GM23338 (cell line): ENCODE measurements at regions not wholly inside any gene's neighbourhood (a gene's known extent, or its start where the extent isn't known, plus 50 kb on each side); places are given as distances from the start of the nearest gene placed in this dataset.

Experiments used
- ATAC-seq: fragments of 200-7000 bp; cut with Tn5 transposase; 3 replicates; pipeline ENCODE4 v1.9.1; 2020
- DNase-seq: peaks from one replicate; pipeline ENCODE4 v3.0.0-alpha.2; 2015; ENCODE audit warnings: low spot score
- H2AFZ ChIP-seq: fragments of 200-600 bp; sonication (generic); 2 replicates; pipeline ENCODE4 v1.8.0; 2016; ENCODE audit warnings: antibody characterized with exemption, mild to moderate bottlenecking, moderate library complexity
- H3F3A ChIP-seq: fragments of 200-600 bp; sonication (generic); replicated peaks from 2 replicates; pipeline ENCODE4 v1.8.0; 2017; ENCODE audit warnings: antibody characterized with exemption, mixed run types, low read depth
- H3K27ac ChIP-seq: fragments of 200-600 bp; sonication (generic); 2 replicates; pipeline ENCODE4 v1.6.1; 2016; ENCODE audit warnings: low read depth
- H3K27me3 ChIP-seq: fragments of 200-600 bp; sonication (generic); 2 replicates; pipeline ENCODE4 v1.8.0; 2016; ENCODE audit warnings: mild to moderate bottlenecking, mixed run types, moderate library complexity; ENCODE audit not compliant: insufficient read depth
- H3K36me3 ChIP-seq: fragments of 200-600 bp; sonication (generic); 2 replicates; pipeline ENCODE4 v1.8.0; 2016; ENCODE audit warnings: mild to moderate bottlenecking; ENCODE audit not compliant: insufficient read depth
- H3K4me1 ChIP-seq: fragments of 200-600 bp; sonication (generic); 2 replicates; pipeline ENCODE4 v1.8.0; 2016; ENCODE audit warnings: mild to moderate bottlenecking, moderate library complexity; ENCODE audit not compliant: insufficient read depth
- H3K4me2 ChIP-seq: fragments of 200-600 bp; sonication (generic); 2 replicates; pipeline ENCODE4 v1.7.1; 2017; ENCODE audit warnings: mixed run types
- H3K4me3 ChIP-seq: fragments of 200-600 bp; sonication (generic); 2 replicates; pipeline ENCODE4 v1.6.1; 2016; ENCODE audit warnings: mixed run types
- H3K79me2 ChIP-seq: fragments of 200-600 bp; sonication (generic); replicated peaks from 2 replicates; pipeline ENCODE4 v1.8.0; 2017; ENCODE audit warnings: mild to moderate bottlenecking; ENCODE audit not compliant: insufficient read depth
- H3K9me2 ChIP-seq: fragments of 200-600 bp; sonication (generic); 2 replicates; pipeline ENCODE4 v1.8.0; 2017; ENCODE audit not compliant: insufficient read depth
- H4K20me1 ChIP-seq: fragments of 200-600 bp; sonication (generic); replicated peaks from 2 replicates; pipeline ENCODE4 v1.8.0; 2017; ENCODE audit warnings: mild to moderate bottlenecking; ENCODE audit not compliant: insufficient read depth
- H3K27ac Mint-ChIP-seq: 2 replicates; pipeline ENCODE4 v1.8.0; 2020; ENCODE audit warnings: inconsistent platforms, mild to moderate bottlenecking, moderate library complexity, mixed read lengths
- H3K27me3 Mint-ChIP-seq: 3 replicates; pipeline ENCODE4 v1.8.0; 2022; ENCODE audit warnings: low read depth, mild to moderate bottlenecking, moderate library complexity, mixed read lengths, inconsistent platforms; ENCODE audit not compliant: insufficient read depth, poor library complexity
- H3K36me3 Mint-ChIP-seq: 3 replicates; pipeline ENCODE4 v1.8.0; 2021; ENCODE audit warnings: low read depth, mild to moderate bottlenecking, inconsistent platforms, moderate library complexity, mixed read lengths
- H3K4me1 Mint-ChIP-seq: 3 replicates; pipeline ENCODE4 v1.8.0; 2020; ENCODE audit warnings: mild to moderate bottlenecking, inconsistent platforms, mixed read lengths
- H3K4me3 Mint-ChIP-seq: 3 replicates; pipeline ENCODE4 v1.8.0; 2021; ENCODE audit warnings: moderate library complexity, mild to moderate bottlenecking, inconsistent platforms, mixed read lengths
- H3K9me3 Mint-ChIP-seq: 3 replicates; pipeline ENCODE4 v1.8.0; 2020; ENCODE audit warnings: moderate library complexity, mild to moderate bottlenecking, inconsistent platforms, mixed read lengths
- CREB1 ChIP-seq: fragments of 250-450 bp; sonication (Bioruptor Pico); IDR thresholded peaks from 2 replicates; pipeline ENCODE4 v1.5.0; 2020; ENCODE audit warnings: low read depth, mild to moderate bottlenecking, moderate library complexity
- EZH2 ChIP-seq: fragments of 200-600 bp; sonication (generic); IDR thresholded peaks from one replicate; pipeline ENCODE4 v1.8.0; 2017; ENCODE audit warnings: antibody characterized with exemption, mild to moderate bottlenecking, low read depth; ENCODE audit not compliant: unreplicated experiment
- EZH2phosphoT487 ChIP-seq: fragments of 200-600 bp; sonication (generic); IDR thresholded peaks from one replicate; pipeline ENCODE4 v1.8.1; 2018; ENCODE audit warnings: antibody characterized with exemption; ENCODE audit not compliant: unreplicated experiment
- JUNB ChIP-seq: IDR thresholded peaks from one replicate; pipeline ENCODE4 v1.6.1; 2016; ENCODE audit warnings: antibody characterized with exemption; ENCODE audit not compliant: unreplicated experiment
- NANOG ChIP-seq: IDR thresholded peaks from 2 replicates; pipeline ENCODE4 v1.6.1; 2016; ENCODE audit warnings: antibody characterized with exemption, borderline replicate concordance
- POLR2AphosphoS5 ChIP-seq: IDR thresholded peaks from 2 replicates; pipeline ENCODE4 v1.6.1; 2016; ENCODE audit warnings: antibody characterized with exemption, low read depth
- ZNF114 ChIP-seq: fragments of 250-450 bp; sonication (Bioruptor Pico); IDR thresholded peaks from 2 replicates; pipeline ENCODE4 v1.5.0; 2020; ENCODE audit warnings: mild to moderate bottlenecking, moderate library complexity
- ZNF331 ChIP-seq: fragments of 250-450 bp; sonication (Bioruptor Pico); IDR thresholded peaks from 2 replicates; pipeline ENCODE4 v1.5.0; 2020; ENCODE audit warnings: low read depth, mild to moderate bottlenecking, moderate library complexity
- TF ChIP-seq, protein P1 (sequence below): fragments of 250-450 bp; sonication (Bioruptor Pico); IDR thresholded peaks from 2 replicates; pipeline ENCODE4 v1.5.0; 2020; ENCODE audit warnings: mild to moderate bottlenecking, moderate library complexity
- TF ChIP-seq, protein P2 (sequence below): IDR thresholded peaks from 2 replicates; pipeline ENCODE4 v1.6.1; 2016; ENCODE audit warnings: antibody characterized with exemption
- TF ChIP-seq, protein P3 (sequence below): IDR thresholded peaks from one replicate; pipeline ENCODE4 v1.6.1; 2018; ENCODE audit warnings: antibody characterized with exemption; ENCODE audit not compliant: unreplicated experiment
- TF ChIP-seq, protein P4 (sequence below), 2 experiments: fragments of 200-600 bp in 1 of 2; sonication (generic) in 1 of 2; conservative IDR thresholded peaks; 2 replicates each; pipeline versions ENCODE4 v1.5.1 to v1.6.1; 2016 to 2017; ENCODE audit warnings: antibody characterized with exemption in 2 of 2, low read depth in 2 of 2, mild to moderate bottlenecking in 2 of 2, moderate library complexity in 1 of 2

- TF ChIP-seq, protein P1, sequence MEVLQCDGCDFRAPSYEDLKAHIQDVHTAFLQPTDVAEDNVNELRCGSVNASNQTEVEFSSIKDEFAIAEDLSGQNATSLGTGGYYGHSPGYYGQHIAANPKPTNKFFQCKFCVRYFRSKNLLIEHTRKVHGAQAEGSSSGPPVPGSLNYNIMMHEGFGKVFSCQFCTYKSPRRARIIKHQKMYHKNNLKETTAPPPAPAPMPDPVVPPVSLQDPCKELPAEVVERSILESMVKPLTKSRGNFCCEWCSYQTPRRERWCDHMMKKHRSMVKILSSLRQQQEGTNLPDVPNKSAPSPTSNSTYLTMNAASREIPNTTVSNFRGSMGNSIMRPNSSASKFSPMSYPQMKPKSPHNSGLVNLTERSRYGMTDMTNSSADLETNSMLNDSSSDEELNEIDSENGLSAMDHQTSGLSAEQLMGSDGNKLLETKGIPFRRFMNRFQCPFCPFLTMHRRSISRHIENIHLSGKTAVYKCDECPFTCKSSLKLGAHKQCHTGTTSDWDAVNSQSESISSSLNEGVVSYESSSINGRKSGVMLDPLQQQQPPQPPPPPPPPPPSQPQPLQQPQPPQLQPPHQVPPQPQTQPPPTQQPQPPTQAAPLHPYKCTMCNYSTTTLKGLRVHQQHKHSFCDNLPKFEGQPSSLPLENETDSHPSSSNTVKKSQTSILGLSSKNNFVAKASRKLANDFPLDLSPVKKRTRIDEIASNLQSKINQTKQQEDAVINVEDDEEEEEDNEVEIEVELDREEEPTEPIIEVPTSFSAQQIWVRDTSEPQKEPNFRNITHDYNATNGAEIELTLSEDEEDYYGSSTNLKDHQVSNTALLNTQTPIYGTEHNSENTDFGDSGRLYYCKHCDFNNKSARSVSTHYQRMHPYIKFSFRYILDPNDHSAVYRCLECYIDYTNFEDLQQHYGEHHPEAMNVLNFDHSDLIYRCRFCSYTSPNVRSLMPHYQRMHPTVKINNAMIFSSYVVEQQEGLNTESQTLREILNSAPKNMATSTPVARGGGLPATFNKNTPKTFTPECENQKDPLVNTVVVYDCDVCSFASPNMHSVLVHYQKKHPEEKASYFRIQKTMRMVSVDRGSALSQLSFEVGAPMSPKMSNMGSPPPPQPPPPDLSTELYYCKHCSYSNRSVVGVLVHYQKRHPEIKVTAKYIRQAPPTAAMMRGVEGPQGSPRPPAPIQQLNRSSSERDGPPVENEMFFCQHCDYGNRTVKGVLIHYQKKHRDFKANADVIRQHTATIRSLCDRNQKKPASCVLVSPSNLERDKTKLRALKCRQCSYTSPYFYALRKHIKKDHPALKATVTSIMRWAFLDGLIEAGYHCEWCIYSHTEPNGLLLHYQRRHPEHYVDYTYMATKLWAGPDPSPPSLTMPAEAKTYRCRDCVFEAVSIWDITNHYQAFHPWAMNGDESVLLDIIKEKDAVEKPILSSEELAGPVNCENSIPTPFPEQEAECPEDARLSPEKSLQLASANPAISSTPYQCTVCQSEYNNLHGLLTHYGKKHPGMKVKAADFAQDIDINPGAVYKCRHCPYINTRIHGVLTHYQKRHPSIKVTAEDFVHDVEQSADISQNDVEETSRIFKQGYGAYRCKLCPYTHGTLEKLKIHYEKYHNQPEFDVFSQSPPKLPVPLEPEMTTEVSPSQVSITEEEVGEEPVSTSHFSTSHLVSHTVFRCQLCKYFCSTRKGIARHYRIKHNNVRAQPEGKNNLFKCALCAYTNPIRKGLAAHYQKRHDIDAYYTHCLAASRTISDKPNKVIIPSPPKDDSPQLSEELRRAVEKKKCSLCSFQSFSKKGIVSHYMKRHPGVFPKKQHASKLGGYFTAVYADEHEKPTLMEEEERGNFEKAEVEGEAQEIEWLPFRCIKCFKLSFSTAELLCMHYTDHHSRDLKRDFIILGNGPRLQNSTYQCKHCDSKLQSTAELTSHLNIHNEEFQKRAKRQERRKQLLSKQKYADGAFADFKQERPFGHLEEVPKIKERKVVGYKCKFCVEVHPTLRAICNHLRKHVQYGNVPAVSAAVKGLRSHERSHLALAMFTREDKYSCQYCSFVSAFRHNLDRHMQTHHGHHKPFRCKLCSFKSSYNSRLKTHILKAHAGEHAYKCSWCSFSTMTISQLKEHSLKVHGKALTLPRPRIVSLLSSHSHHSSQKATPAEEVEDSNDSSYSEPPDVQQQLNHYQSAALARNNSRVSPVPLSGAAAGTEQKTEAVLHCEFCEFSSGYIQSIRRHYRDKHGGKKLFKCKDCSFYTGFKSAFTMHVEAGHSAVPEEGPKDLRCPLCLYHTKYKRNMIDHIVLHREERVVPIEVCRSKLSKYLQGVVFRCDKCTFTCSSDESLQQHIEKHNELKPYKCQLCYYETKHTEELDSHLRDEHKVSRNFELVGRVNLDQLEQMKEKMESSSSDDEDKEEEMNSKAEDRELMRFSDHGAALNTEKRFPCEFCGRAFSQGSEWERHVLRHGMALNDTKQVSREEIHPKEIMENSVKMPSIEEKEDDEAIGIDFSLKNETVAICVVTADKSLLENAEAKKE (CRISPR knock-in tag): no peak
- TF ChIP-seq CREB1 (no peak), JUNB (no peak), EZH2phosphoT487 (no peak), EZH2 (no peak), ZNF114 (CRISPR knock-in tag) (no peak), NANOG (no peak)
- TF ChIP-seq, protein P2, sequence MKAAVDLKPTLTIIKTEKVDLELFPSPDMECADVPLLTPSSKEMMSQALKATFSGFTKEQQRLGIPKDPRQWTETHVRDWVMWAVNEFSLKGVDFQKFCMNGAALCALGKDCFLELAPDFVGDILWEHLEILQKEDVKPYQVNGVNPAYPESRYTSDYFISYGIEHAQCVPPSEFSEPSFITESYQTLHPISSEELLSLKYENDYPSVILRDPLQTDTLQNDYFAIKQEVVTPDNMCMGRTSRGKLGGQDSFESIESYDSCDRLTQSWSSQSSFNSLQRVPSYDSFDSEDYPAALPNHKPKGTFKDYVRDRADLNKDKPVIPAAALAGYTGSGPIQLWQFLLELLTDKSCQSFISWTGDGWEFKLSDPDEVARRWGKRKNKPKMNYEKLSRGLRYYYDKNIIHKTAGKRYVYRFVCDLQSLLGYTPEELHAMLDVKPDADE: no peak
Measured at GRCh38 chr3:176354843-176355242, 842.4 kb downstream of the TBL1XR1 start (continued).

DNA sequence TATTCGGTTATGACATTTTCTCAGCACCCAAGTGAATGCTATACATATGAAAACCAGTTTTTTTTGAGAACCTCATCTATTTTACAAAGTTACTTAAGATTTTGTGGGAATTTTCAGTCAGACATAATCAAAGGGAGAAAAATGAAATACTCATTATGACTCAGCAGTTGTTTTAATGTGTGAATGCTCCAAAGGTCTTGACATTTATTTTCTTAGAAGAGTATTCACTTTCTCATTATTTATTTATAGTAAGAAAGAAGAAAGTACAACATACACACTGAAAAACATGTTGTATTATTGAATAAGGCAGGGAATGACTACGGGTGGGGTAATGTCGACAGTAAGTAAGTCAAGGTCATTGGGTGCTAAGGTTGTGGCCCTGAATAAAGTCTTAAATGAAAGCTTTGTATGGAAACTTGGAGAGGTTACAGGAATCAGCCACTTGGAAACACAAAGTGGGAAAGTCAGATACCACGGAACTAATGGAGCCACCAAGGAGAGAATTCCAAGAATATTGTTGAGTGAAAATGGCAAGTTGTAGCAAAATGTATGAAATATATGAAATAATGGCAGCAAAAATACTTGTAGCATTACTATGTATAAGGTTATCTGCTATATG is 844.5 kb downstream of the TBL1XR1 start:
- Mint-ChIP-seq H3K36me3 (peaks cover 9% of the 10 kb centered on the region; the same call in 2 of the 3 replicates), H3K4me3 (no peak overlapping the region), H3K27ac (no peak overlapping the region), H3K4me1 (peaks cover 22% of the 10 kb centered on the region), H3K9me3 (0 out of 3 replicates have a peak, but pooled peaks cover 3% of the 10 kb centered on the region), H3K27me3 (no peaks in the 10 kb centered on the region)
- Histone ChIP-seq H3K27me3 (no peaks in the 10 kb centered on the region), H3K4me1 (0 out of 2 replicates have a peak, but pooled peaks cover 3% of the 10 kb centered on the region), H3K79me2 (peaks cover 40% of the 10 kb centered on the region), H3K9me2 (no peaks in the 10 kb centered on the region), H3K36me3 (no peaks in the 10 kb centered on the region), H3K27ac (no peak overlapping the region), H3F3A (no peaks in the 10 kb centered on the region), H3K4me3 (no peak overlapping the region), H2AFZ (no peak overlapping the region), H4K20me1 (no peaks in the 10 kb centered on the region), H3K4me2 (no peak overlapping the region)
- ATAC-seq (no peak), DNase-seq (no peak)
- TF ChIP-seq ZNF331 (no peak), POLR2AphosphoS5 (no peak), NANOG (no peak), CREB1 (no peak)
- TF ChIP-seq, protein P3, sequence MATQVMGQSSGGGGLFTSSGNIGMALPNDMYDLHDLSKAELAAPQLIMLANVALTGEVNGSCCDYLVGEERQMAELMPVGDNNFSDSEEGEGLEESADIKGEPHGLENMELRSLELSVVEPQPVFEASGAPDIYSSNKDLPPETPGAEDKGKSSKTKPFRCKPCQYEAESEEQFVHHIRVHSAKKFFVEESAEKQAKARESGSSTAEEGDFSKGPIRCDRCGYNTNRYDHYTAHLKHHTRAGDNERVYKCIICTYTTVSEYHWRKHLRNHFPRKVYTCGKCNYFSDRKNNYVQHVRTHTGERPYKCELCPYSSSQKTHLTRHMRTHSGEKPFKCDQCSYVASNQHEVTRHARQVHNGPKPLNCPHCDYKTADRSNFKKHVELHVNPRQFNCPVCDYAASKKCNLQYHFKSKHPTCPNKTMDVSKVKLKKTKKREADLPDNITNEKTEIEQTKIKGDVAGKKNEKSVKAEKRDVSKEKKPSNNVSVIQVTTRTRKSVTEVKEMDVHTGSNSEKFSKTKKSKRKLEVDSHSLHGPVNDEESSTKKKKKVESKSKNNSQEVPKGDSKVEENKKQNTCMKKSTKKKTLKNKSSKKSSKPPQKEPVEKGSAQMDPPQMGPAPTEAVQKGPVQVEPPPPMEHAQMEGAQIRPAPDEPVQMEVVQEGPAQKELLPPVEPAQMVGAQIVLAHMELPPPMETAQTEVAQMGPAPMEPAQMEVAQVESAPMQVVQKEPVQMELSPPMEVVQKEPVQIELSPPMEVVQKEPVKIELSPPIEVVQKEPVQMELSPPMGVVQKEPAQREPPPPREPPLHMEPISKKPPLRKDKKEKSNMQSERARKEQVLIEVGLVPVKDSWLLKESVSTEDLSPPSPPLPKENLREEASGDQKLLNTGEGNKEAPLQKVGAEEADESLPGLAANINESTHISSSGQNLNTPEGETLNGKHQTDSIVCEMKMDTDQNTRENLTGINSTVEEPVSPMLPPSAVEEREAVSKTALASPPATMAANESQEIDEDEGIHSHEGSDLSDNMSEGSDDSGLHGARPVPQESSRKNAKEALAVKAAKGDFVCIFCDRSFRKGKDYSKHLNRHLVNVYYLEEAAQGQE: no peak
- TF ChIP-seq, protein P4, sequence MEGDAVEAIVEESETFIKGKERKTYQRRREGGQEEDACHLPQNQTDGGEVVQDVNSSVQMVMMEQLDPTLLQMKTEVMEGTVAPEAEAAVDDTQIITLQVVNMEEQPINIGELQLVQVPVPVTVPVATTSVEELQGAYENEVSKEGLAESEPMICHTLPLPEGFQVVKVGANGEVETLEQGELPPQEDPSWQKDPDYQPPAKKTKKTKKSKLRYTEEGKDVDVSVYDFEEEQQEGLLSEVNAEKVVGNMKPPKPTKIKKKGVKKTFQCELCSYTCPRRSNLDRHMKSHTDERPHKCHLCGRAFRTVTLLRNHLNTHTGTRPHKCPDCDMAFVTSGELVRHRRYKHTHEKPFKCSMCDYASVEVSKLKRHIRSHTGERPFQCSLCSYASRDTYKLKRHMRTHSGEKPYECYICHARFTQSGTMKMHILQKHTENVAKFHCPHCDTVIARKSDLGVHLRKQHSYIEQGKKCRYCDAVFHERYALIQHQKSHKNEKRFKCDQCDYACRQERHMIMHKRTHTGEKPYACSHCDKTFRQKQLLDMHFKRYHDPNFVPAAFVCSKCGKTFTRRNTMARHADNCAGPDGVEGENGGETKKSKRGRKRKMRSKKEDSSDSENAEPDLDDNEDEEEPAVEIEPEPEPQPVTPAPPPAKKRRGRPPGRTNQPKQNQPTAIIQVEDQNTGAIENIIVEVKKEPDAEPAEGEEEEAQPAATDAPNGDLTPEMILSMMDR (conservative IDR thresholded peaks at IDR 0.05; ENCODE audit: low read depth in 2 of 2): no peak
